Naive B cell (primary cell): ENCODE measurements at regions not wholly inside any gene's neighbourhood (a gene's known extent, or its start where the extent isn't known, plus 50 kb on each side); places are given as distances from the start of the nearest gene placed in this dataset.

ENCODE experiments used
- ATAC-seq, 2 donors: fragments of 150-1000 bp; cut with Tn5 transposase; 2 replicates each; pipeline ENCODE4 v1.10.0; 2021; ENCODE audit warnings: low read depth in 2 of 2, mild to moderate bottlenecking in 2 of 2, moderate library complexity in 2 of 2
- DNase-seq: peaks from one replicate; pipeline ENCODE4 v3.0.0; 2022
- H3K27ac Mint-ChIP-seq, 6 donors: one replicate each; pipeline ENCODE4 v1.8.0; 2020 to 2022; ENCODE audit warnings: mild to moderate bottlenecking in 6 of 6, mixed read lengths in 6 of 6, moderate library complexity in 5 of 6, inconsistent platforms in 2 of 6
- H3K27me3 Mint-ChIP-seq, 3 donors: one replicate each; pipeline ENCODE4 v1.8.0; 2021 to 2022; ENCODE audit warnings: mixed read lengths in 3 of 3, mild to moderate bottlenecking in 1 of 3
- H3K36me3 Mint-ChIP-seq, 2 donors: one replicate each; pipeline ENCODE4 v1.8.0; 2020 to 2022; ENCODE audit warnings: mixed read lengths in 2 of 2, inconsistent platforms in 1 of 2, mild to moderate bottlenecking in 1 of 2
- H3K4me1 Mint-ChIP-seq, 3 donors: one replicate each; pipeline ENCODE4 v1.8.0; 2020 to 2022; ENCODE audit warnings: mixed read lengths in 3 of 3, inconsistent platforms in 1 of 3, mild to moderate bottlenecking in 1 of 3, moderate library complexity in 1 of 3
- H3K4me3 Mint-ChIP-seq, 8 donors: one replicate each; pipeline ENCODE4 v1.8.0; 2020 to 2022; ENCODE audit warnings: mild to moderate bottlenecking in 8 of 8, mixed read lengths in 8 of 8, moderate library complexity in 8 of 8, inconsistent platforms in 2 of 8
- H3K9me3 Mint-ChIP-seq, 7 donors: one replicate each; pipeline ENCODE4 v1.8.0; 2020 to 2022; ENCODE audit warnings: mixed read lengths in 7 of 7, mild to moderate bottlenecking in 5 of 7, inconsistent platforms in 2 of 7, moderate library complexity in 1 of 7

DNA sequence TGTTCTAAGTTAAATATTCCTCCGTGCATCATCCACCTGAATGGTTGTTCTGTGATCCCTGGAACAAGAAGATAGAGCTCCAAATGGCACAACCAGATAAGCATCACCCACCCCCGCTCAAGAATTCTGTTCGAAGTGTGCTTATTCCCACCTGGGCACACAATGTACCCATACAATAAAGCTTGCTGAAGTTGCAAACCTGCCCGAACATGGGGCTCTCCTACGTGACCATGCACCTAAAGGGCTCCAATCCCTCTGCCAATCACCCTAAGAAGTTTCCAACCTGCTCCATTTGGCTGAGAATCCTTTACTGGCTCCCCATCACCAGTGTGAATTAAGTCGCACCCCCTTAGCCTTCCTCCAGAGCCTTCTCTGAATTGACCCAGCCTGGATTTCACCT, 1157.4 kb downstream of the TBC1D22A start:
- Mint-ChIP-seq H3K27me3 (peaks cover 0 to 2% (median 0%) of the 10 kb centered on the region in 3 donors), H3K9me3 (peaks cover 0 to 9% (median 3%) of the 10 kb centered on the region in 7 donors), H3K27ac (peak overlapping the region in 2 of 6 donors; percentile 21 to 33), H3K4me1 (peaks cover under 1 to 53% (median 19%) of the 10 kb centered on the region in 3 donors), H3K4me3 (peak overlapping the region in 1 of 8 donors; percentile 16), H3K36me3 (peaks cover 2 to 4% of the 10 kb centered on the region in 2 donors)
- no peak for ATAC-seq
- no peak for DNase-seq

- ATAC-seq (no peak), DNase-seq (no peak)
- H3K4me1 Mint-ChIP-seq = peaks cover 0 to 55% (median 19%) of the 10 kb centered on the region in 3 donors
- peaks cover 0 to 6% (median 2%) of the 10 kb centered on the region in 3 donors for H3K27me3 Mint-ChIP-seq
- H3K27ac Mint-ChIP-seq = peak overlapping the region in 3 of 6 donors; percentile 29 to 61 (median 34)
- H3K9me3 Mint-ChIP-seq = peaks cover 0 to 7% (median 0%) of the 10 kb centered on the region in 7 donors
- H3K36me3 Mint-ChIP-seq = peaks cover 0 to 4% of the 10 kb centered on the region in 2 donors
- H3K4me3 Mint-ChIP-seq = peak overlapping the region in 2 of 8 donors; percentile 63 to 75
Measured at GRCh38 chr22:47919001-47919441, 1156.6 kb downstream of the TBC1D22A start.

- DNase-seq = peak; percentile 57
- peak in 1 of 2 donors; percentile 92 for ATAC-seq
- H3K9me3 Mint-ChIP-seq = peaks cover 0 to 2% (median 0%) of the 10 kb centered on the region in 7 donors
- H3K27me3 Mint-ChIP-seq = peaks cover 0 to 12% (median 5%) of the 10 kb centered on the region in 3 donors
- no peaks in the 10 kb centered on the region for H3K36me3 Mint-ChIP-seq
- H3K4me1 Mint-ChIP-seq = peaks cover 0 to 53% (median 19%) of the 10 kb centered on the region in 3 donors
- H3K27ac Mint-ChIP-seq = peak overlapping the region in 3 of 6 donors; percentile 4 to 78 (median 29)
- H3K4me3 Mint-ChIP-seq = peak overlapping the region in 4 of 8 donors; percentile 24 to 74 (median 55)
Measured at GRCh38 chr22:47918276-47918921, 1155.9 kb downstream of the TBC1D22A start.

- Mint-ChIP-seq H3K9me3 (peaks cover 5 to 17% (median 14%) of the 10 kb centered on the region in 7 donors), H3K36me3 (peaks cover 10 to 17% of the 10 kb centered on the region in 2 donors), H3K4me3 (no peak overlapping the region), H3K27ac (no peak overlapping the region), H3K27me3 (peaks cover 0 to 23% (median 12%) of the 10 kb centered on the region in 3 donors), H3K4me1 (peaks cover 0 to 36% (median 14%) of the 10 kb centered on the region in 3 donors)
- ATAC-seq (no peak), DNase-seq (no peak)
Measured at GRCh38 chr22:47914481-47915097, 1152.1 kb downstream of the TBC1D22A start.

DNA sequence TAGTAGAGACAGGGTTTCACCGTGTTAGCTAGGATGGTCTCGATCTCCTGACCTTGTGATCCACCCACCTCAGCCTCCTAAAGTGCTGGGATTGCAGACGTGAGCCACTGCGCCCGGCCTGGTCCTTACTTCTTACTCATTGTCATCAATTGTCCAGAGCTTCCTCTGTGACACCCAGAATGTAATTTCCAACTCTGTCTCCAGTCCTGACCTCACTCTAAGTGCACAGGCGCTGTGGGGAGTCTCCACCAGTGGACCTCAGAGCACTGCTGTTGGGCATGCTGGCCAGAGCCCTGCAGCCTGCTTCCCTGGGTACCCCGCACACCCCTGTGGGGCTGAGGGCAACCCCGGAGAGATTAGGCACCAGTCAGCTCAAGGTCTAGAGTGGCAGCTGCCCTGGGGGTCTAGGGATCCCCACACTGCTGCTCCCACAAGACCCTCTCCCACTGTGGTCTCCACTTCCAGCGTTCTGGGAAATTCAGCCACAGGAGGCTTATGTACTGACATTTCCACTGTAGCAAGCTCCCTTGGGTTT, 1140.3 kb downstream of the TBC1D22A start:
- Mint-ChIP-seq H3K4me3 (no peak overlapping the region), H3K9me3 (peaks cover 0 to 13% (median 3%) of the 10 kb centered on the region in 7 donors)
- ATAC-seq = no peak

DNA sequence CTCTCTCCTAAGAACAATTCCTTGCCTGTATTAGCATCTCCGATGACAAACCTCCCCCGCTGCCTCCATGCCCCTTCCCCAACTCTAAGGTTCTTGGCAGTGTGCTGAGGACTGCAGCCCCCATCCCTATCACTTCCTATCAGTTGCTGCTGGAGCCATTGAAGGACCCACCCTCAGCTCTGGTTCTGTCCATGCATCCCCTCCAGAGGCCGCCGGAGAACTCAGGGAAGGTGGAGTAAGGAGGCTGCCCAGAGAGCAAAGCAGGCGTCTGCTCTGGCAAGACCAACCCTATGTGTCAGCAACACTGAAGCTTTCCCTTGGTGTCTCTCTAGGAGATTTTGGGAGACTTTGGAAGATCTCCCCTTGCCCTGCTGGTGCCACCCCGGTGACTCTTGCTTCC, 1139.5 kb downstream of the TBC1D22A start:
- no peaks in the 10 kb centered on the region for H3K4me1 Mint-ChIP-seq
- peaks cover 0 to 11% of the 10 kb centered on the region in 2 donors for H3K36me3 Mint-ChIP-seq
- DNase-seq = no peak
- H3K27me3 Mint-ChIP-seq = peaks cover 5 to 19% (median 16%) of the 10 kb centered on the region in 3 donors
- no peak overlapping the region for H3K27ac Mint-ChIP-seq
- ATAC-seq = no peak
- H3K4me3 Mint-ChIP-seq = no peak overlapping the region
- H3K9me3 Mint-ChIP-seq = peaks cover 0 to 13% (median 3%) of the 10 kb centered on the region in 7 donors

More for the DNA sequence above, 1140.3 kb downstream of the TBC1D22A start:
- no peak for DNase-seq
- H3K27me3 Mint-ChIP-seq = peaks cover 5 to 19% (median 16%) of the 10 kb centered on the region in 3 donors
- H3K4me1 Mint-ChIP-seq = no peaks in the 10 kb centered on the region
- no peak overlapping the region for H3K27ac Mint-ChIP-seq
- peaks cover 0 to 11% of the 10 kb centered on the region in 2 donors for H3K36me3 Mint-ChIP-seq

GRCh38 chr22:47899894-47900293, 1137.4 kb downstream of the TBC1D22A start:
- no peak for DNase-seq
- peaks cover 4 to 14% (median 5%) of the 10 kb centered on the region in 3 donors for H3K27me3 Mint-ChIP-seq
- H3K36me3 Mint-ChIP-seq = no peaks in the 10 kb centered on the region
- H3K4me3 Mint-ChIP-seq = peak overlapping the region in 1 of 8 donors; percentile 31
- peaks cover 0 to 9% (median 5%) of the 10 kb centered on the region in 7 donors for H3K9me3 Mint-ChIP-seq
- no peak overlapping the region for H3K27ac Mint-ChIP-seq
- no peaks in the 10 kb centered on the region for H3K4me1 Mint-ChIP-seq
- no peak for ATAC-seq

GRCh38 chr22:47898946-47899345, 1136.5 kb downstream of the TBC1D22A start:
- Mint-ChIP-seq H3K4me3 (no peak overlapping the region), H3K4me1 (no peaks in the 10 kb centered on the region), H3K9me3 (peaks cover 5 to 18% (median 9%) of the 10 kb centered on the region in 7 donors), H3K36me3 (peaks cover 0 to 7% of the 10 kb centered on the region in 2 donors), H3K27ac (no peak overlapping the region), H3K27me3 (peaks cover 8 to 14% (median 8%) of the 10 kb centered on the region in 3 donors)
- no peak for ATAC-seq
- no peak for DNase-seq

DNA sequence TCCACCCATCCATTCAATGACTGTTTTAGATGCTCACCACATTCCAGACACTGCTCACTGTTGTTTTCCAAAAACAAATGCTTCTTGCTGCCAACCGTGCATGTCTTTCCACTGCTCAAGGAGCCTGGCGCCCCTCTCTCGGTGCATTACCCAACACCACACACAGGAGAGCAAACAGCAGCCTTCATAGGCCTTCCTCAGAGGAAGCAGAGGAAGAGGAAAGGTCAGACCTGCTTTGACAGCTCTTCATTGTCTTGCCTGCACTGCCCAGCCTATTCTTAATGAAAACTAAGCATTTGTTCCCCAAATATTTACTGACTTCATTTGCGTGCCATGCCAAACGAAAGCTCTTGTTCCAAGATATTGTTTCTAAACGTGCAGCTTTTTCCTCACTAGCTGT, 1129.2 kb downstream of the TBC1D22A start:
- peaks cover 19 to 27% (median 21%) of the 10 kb centered on the region in 3 donors for H3K27me3 Mint-ChIP-seq
- H3K4me3 Mint-ChIP-seq = no peak overlapping the region
- H3K4me1 Mint-ChIP-seq = no peaks in the 10 kb centered on the region
- ATAC-seq (no peak), DNase-seq (no peak)
- H3K9me3 Mint-ChIP-seq = peaks cover 8 to 38% (median 13%) of the 10 kb centered on the region in 7 donors
- no peak overlapping the region for H3K27ac Mint-ChIP-seq
- H3K36me3 Mint-ChIP-seq = peaks cover 0 to 10% of the 10 kb centered on the region in 2 donors

- H3K9me3 Mint-ChIP-seq = peaks cover 0 to 18% (median 2%) of the 10 kb centered on the region in 7 donors
- ATAC-seq = no peak
Measured at GRCh38 chr22:47888817-47889216, 1126.4 kb downstream of the TBC1D22A start.

DNA sequence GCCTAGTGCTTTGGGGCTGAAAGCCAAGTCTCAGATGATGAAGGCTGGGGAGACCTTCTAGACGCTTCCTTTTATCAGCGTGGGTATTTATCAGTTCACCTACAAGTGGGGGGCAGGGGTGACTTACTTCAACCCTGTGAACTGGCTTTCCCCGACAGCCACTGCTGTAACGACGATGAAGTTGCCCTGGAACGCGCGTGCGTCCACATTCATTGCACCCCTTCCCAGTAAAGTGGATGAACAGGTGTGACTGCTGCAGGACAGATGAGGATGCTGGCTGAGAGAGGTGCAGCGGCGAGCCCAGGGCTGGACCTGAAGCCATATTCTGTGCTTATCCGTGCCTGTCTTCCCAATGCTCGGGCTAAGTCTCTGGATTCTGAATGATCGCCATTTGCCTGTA, 1122.3 kb downstream of the TBC1D22A start:
- H3K27ac Mint-ChIP-seq = no peak overlapping the region
- ATAC-seq (no peak), DNase-seq (no peak)
- H3K27me3 Mint-ChIP-seq = peaks cover 13 to 32% (median 17%) of the 10 kb centered on the region in 3 donors
- no peaks in the 10 kb centered on the region for H3K9me3 Mint-ChIP-seq
- H3K4me3 Mint-ChIP-seq = no peak overlapping the region
- peaks cover 0 to 4% (median 0%) of the 10 kb centered on the region in 3 donors for H3K4me1 Mint-ChIP-seq
- H3K36me3 Mint-ChIP-seq = no peaks in the 10 kb centered on the region

More at GRCh38 chr22:47888817-47889216, 1126.4 kb downstream of the TBC1D22A start:
- no peak overlapping the region for H3K4me3 Mint-ChIP-seq
- H3K36me3 Mint-ChIP-seq = peaks cover 0 to 2% of the 10 kb centered on the region in 2 donors
- no peaks in the 10 kb centered on the region for H3K4me1 Mint-ChIP-seq
- no peak for DNase-seq
- H3K27me3 Mint-ChIP-seq = peaks cover 22 to 33% (median 25%) of the 10 kb centered on the region in 3 donors
- H3K27ac Mint-ChIP-seq = no peak overlapping the region

GRCh38 chr22:47884200-47884599, 1121.8 kb downstream of the TBC1D22A start:
- ATAC-seq = no peak
- H3K27ac Mint-ChIP-seq = no peak overlapping the region

GRCh38 chr22:47883757-47884156, 1121.3 kb downstream of the TBC1D22A start:
- ATAC-seq = no peak

More at GRCh38 chr22:47884200-47884599, 1121.8 kb downstream of the TBC1D22A start:
- Mint-ChIP-seq H3K4me1 (peaks cover 0 to 4% (median 0%) of the 10 kb centered on the region in 3 donors), H3K36me3 (no peaks in the 10 kb centered on the region), H3K9me3 (no peaks in the 10 kb centered on the region), H3K27me3 (peaks cover 18 to 37% (median 18%) of the 10 kb centered on the region in 3 donors), H3K4me3 (no peak overlapping the region)
- DNase-seq = no peak

More at GRCh38 chr22:47883757-47884156, 1121.3 kb downstream of the TBC1D22A start:
- Mint-ChIP-seq H3K9me3 (no peaks in the 10 kb centered on the region), H3K36me3 (no peaks in the 10 kb centered on the region), H3K27me3 (peaks cover 18 to 41% (median 21%) of the 10 kb centered on the region in 3 donors), H3K4me3 (no peak overlapping the region), H3K27ac (no peak overlapping the region), H3K4me1 (peaks cover 0 to 4% (median 0%) of the 10 kb centered on the region in 3 donors)
- DNase-seq = no peak
